ENCODE measurements at regions not wholly inside any gene's neighbourhood (a gene's known extent, or its start where the extent isn't known, plus 50 kb on each side); places are given as distances from the start of the nearest gene placed in this dataset.

DNA sequence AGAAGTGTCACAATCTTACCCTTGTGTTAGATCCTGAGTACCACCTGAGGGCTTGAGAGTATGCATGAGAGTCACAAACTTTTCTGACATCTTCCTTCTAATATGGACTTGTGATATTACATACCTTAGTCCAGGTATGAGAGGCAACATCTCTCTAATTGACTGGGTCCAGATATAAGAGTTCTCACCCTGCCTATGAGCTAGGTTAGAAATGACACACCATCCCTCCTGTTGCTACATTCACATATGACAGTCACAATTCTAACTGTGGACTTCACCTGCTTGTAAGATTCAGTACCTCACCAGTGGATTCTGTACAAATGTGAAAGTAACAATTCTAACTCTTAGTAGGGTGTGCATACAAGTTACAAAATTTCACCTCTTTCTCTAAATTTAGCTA lies 245.2 kb downstream of the RPS4Y2 start:
- TF ChIP-seq, protein P1, sequence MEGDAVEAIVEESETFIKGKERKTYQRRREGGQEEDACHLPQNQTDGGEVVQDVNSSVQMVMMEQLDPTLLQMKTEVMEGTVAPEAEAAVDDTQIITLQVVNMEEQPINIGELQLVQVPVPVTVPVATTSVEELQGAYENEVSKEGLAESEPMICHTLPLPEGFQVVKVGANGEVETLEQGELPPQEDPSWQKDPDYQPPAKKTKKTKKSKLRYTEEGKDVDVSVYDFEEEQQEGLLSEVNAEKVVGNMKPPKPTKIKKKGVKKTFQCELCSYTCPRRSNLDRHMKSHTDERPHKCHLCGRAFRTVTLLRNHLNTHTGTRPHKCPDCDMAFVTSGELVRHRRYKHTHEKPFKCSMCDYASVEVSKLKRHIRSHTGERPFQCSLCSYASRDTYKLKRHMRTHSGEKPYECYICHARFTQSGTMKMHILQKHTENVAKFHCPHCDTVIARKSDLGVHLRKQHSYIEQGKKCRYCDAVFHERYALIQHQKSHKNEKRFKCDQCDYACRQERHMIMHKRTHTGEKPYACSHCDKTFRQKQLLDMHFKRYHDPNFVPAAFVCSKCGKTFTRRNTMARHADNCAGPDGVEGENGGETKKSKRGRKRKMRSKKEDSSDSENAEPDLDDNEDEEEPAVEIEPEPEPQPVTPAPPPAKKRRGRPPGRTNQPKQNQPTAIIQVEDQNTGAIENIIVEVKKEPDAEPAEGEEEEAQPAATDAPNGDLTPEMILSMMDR (conservative IDR thresholded peaks at IDR 0.05; ENCODE audit: low read length): no peak
- no peak for TF ChIP-seq EZH2phosphoT487 (IDR thresholded peaks at IDR 0.05; ENCODE audit: borderline replicate concordance, low read depth, low read length)
